ENCODE measurements at regions not wholly inside any gene's neighbourhood (a gene's known extent, or its start where the extent isn't known, plus 50 kb on each side); places are given as distances from the start of the nearest gene placed in this dataset.

DNA sequence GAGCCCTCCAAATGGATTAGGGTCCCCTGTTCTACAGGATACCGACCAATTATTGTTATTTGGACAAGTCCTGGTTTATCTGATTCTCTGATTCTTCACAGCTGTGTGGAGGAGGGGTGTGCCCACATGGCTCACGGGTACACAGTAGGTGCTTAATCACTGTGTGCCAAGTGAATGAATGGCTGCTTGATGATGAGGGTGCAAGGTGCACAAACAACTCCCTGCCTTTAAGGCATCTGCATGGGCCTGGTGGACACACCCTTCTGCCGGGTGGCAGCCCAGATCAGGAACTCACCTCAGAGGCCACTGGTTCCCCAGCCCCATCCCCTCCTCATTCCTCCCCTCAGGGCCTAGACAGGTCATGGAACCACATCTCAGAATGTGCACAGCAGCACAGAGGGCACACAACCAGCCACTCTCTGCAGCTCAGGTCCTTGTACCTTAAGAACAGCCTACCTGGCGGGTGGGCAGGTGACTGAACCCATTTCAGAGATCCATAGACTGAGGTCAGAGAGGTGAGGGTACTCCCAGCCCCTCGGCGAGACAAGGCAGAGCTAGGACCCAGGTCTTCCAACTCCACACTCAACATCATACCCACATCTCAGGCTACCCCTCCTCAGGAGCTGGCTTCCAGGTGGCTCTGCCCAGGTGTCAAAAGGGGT, 50.3 kb downstream of the SHANK2 start:
- no peak for TF ChIP-seq POLR2AphosphoS5 (IDR thresholded peaks at IDR 0.05)
- TF ChIP-seq POLR2A (IDR thresholded peaks at IDR 0.05), result no peak
- TF ChIP-seq, protein P1, sequence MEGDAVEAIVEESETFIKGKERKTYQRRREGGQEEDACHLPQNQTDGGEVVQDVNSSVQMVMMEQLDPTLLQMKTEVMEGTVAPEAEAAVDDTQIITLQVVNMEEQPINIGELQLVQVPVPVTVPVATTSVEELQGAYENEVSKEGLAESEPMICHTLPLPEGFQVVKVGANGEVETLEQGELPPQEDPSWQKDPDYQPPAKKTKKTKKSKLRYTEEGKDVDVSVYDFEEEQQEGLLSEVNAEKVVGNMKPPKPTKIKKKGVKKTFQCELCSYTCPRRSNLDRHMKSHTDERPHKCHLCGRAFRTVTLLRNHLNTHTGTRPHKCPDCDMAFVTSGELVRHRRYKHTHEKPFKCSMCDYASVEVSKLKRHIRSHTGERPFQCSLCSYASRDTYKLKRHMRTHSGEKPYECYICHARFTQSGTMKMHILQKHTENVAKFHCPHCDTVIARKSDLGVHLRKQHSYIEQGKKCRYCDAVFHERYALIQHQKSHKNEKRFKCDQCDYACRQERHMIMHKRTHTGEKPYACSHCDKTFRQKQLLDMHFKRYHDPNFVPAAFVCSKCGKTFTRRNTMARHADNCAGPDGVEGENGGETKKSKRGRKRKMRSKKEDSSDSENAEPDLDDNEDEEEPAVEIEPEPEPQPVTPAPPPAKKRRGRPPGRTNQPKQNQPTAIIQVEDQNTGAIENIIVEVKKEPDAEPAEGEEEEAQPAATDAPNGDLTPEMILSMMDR (IDR thresholded peaks at IDR 0.05), result no peak
